GM12875 (cell line): ENCODE measurements at regions not wholly inside any gene's neighbourhood (a gene's known extent, or its start where the extent isn't known, plus 50 kb on each side); places are given as distances from the start of the nearest gene placed in this dataset.

Experiments
- H3K4me3 ChIP-seq: one replicate; pipeline ENCODE4 v1.5.1; 2011; ENCODE audit warnings: low read depth, low read length, control low read depth
- TF ChIP-seq, protein P1 (sequence below): IDR thresholded peaks from 2 replicates; pipeline ENCODE4 v1.5.1; 2011; ENCODE audit warnings: low read depth, mild to moderate bottlenecking, control low read depth, inconsistent platforms, low read length, moderate library complexity, borderline replicate concordance; ENCODE audit not compliant: insufficient read depth

GRCh38 chr4:19832411-19832810 lies 419.3 kb upstream of the SLIT2 start:
- H3K4me3 ChIP-seq = no peak overlapping the region
- TF ChIP-seq, protein P1, sequence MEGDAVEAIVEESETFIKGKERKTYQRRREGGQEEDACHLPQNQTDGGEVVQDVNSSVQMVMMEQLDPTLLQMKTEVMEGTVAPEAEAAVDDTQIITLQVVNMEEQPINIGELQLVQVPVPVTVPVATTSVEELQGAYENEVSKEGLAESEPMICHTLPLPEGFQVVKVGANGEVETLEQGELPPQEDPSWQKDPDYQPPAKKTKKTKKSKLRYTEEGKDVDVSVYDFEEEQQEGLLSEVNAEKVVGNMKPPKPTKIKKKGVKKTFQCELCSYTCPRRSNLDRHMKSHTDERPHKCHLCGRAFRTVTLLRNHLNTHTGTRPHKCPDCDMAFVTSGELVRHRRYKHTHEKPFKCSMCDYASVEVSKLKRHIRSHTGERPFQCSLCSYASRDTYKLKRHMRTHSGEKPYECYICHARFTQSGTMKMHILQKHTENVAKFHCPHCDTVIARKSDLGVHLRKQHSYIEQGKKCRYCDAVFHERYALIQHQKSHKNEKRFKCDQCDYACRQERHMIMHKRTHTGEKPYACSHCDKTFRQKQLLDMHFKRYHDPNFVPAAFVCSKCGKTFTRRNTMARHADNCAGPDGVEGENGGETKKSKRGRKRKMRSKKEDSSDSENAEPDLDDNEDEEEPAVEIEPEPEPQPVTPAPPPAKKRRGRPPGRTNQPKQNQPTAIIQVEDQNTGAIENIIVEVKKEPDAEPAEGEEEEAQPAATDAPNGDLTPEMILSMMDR = no peak

- TF ChIP-seq, protein P1 = no peak
Observed at GRCh38 chr4:19831644-19832285, 419.9 kb upstream of the SLIT2 start.

DNA sequence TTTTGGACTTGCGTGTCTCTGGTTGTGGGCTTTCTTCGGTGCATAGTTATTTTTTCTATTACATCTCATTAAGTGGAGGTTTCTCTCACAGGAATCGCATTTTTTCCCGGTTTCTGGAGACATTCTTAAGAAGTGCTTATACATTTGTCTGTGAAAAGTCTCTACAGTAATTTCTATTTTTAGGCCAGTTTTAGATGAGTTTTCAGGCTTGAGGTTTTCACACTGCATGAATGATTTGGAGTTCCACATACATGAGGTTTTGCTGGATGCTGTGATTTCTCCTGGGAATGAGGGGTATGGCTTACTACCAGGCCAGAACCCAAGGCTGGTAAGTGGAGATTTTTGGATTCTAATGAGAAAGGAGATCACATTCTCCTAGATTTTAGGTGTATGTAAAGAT lies 422.6 kb upstream of the SLIT2 start:
- H3K4me3 ChIP-seq = no peak overlapping the region
- TF ChIP-seq, protein P1 = no peak

More at GRCh38 chr4:19831644-19832285, 419.9 kb upstream of the SLIT2 start:
- H3K4me3 ChIP-seq = no peak overlapping the region

GRCh38 chr4:19823781-19824180 lies 427.9 kb upstream of the SLIT2 start:
- TF ChIP-seq, protein P1 = no peak
- H3K4me3 ChIP-seq = no peak overlapping the region

DNA sequence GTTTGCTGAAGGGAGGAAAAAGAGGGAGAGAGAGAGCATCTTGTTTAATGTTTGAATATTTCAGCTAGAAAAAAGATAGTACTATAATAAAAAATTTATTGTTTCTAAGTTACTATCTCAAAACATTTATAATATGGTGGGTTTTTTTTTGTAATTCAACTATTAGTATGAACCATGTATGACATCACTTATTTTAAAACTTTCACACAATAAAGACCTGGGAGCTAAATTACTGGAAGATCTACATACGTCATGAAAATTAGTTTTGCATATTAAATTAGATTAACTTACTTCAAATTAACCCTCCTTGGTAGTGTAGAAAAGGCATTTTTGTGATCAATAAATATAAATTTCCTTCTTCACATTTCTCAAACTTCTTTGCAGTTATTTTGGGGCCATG lies 432.0 kb upstream of the SLIT2 start:
- TF ChIP-seq, protein P1 = no peak
- no peak overlapping the region for H3K4me3 ChIP-seq

GRCh38 chr4:19809989-19810388 lies 441.7 kb upstream of the SLIT2 start:
- no peak overlapping the region for H3K4me3 ChIP-seq
- TF ChIP-seq, protein P1 = no peak

- no peak overlapping the region for H3K4me3 ChIP-seq
- TF ChIP-seq, protein P1 = no peak
Observed at GRCh38 chr4:19807505-19807904, 444.2 kb upstream of the SLIT2 start.
